HEK293 (cell line): ENCODE measurements at regions not wholly inside any gene's neighbourhood (a gene's known extent, or its start where the extent isn't known, plus 50 kb on each side); places are given as distances from the start of the nearest gene placed in this dataset.

Source experiments
- SP2 ChIP-seq: fragments of 450-650 bp; formaldehyde crosslinking; IDR thresholded peaks from 2 replicates; pipeline ENCODE4 v1.5.1; 2016; ENCODE audit warnings: missing biosample characterization, missing genetic modification characterization
- TRIM28 ChIP-seq: IDR thresholded peaks from 2 replicates; pipeline ENCODE4 v1.6.1; 2011; ENCODE audit warnings: low read length, control low read depth, borderline replicate concordance
- ZBTB1 ChIP-seq: fragments of 450-650 bp; formaldehyde crosslinking; IDR thresholded peaks from 2 replicates; pipeline ENCODE4 v1.5.1; 2016; ENCODE audit warnings: missing biosample characterization, missing genetic modification characterization
- ZNF654 ChIP-seq: fragments of 450-650 bp; formaldehyde crosslinking; IDR thresholded peaks from 2 replicates; pipeline ENCODE4 v1.5.1; 2016; ENCODE audit warnings: low read depth, missing biosample characterization, missing genetic modification characterization

GRCh38 chr10:61128196-61128595 lies 184.2 kb upstream of the RHOBTB1 start:
- TF ChIP-seq ZBTB1 = no peak
- TF ChIP-seq ZNF654 (tag by site-specific recombination) = no peak
- no peak for TF ChIP-seq TRIM28
- no peak for TF ChIP-seq SP2
